Activated CD4-positive, alpha-beta T cell treated with anti-CD3 and anti-CD28 coated beads, Interleukin-2, amount 10 ng/mL, durations not matched to agents 7 days and 5 days (primary cell): ENCODE measurements at regions not wholly inside any gene's neighbourhood (a gene's known extent, or its start where the extent isn't known, plus 50 kb on each side); places are given as distances from the start of the nearest gene placed in this dataset.

Experiments
- CTCF ChIA-PET: fragments of 350-600 bp; sonication (Branson Sonifier 250); formaldehyde crosslinking; loops from one replicate; lab custom pipeline; 2021; ENCODE audit warnings: antibody characterized with exemption; lab: Charles Lee
- POLR2A ChIA-PET: fragments of 350-600 bp; sonication (Branson Sonifier 250); formaldehyde crosslinking; loops from one replicate; lab custom pipeline; 2021; ENCODE audit warnings: antibody characterized with exemption; lab: Charles Lee
- DNase-seq: peaks from one replicate; pipeline ENCODE4 v3.0.0-alpha.2; 2020
- H3K27ac Mint-ChIP-seq: one replicate; pipeline ENCODE4 v1.8.0; 2021; ENCODE audit warnings: mild to moderate bottlenecking, moderate library complexity, mixed read lengths
- H3K27me3 Mint-ChIP-seq: one replicate; pipeline ENCODE4 v1.8.0; 2021; ENCODE audit warnings: mixed read lengths
- H3K36me3 Mint-ChIP-seq: one replicate; pipeline ENCODE4 v1.8.0; 2021; ENCODE audit warnings: low read depth, mixed read lengths
- H3K4me1 Mint-ChIP-seq: one replicate; pipeline ENCODE4 v1.8.0; 2021; ENCODE audit warnings: mixed read lengths
- H3K4me3 Mint-ChIP-seq: one replicate; pipeline ENCODE4 v1.8.0; 2021; ENCODE audit warnings: mild to moderate bottlenecking, moderate library complexity, mixed read lengths
- H3K9me3 Mint-ChIP-seq: one replicate; pipeline ENCODE4 v1.8.0; 2021; ENCODE audit warnings: mixed read lengths

GRCh38 chr1:98355656-98356383, 305.7 kb upstream of the SNX7 start:
- no peaks in the 10 kb centered on the region for H3K4me1 Mint-ChIP-seq
- no peak for DNase-seq
- ChIA-PET POLR2A (no interaction called here), CTCF (no interaction called here)
- no peaks in the 10 kb centered on the region for H3K36me3 Mint-ChIP-seq
- H3K27me3 Mint-ChIP-seq = peaks cover 2% of the 10 kb centered on the region
- no peak overlapping the region for H3K4me3 Mint-ChIP-seq
- H3K9me3 Mint-ChIP-seq = no peaks in the 10 kb centered on the region
- H3K27ac Mint-ChIP-seq = no peak overlapping the region

DNA sequence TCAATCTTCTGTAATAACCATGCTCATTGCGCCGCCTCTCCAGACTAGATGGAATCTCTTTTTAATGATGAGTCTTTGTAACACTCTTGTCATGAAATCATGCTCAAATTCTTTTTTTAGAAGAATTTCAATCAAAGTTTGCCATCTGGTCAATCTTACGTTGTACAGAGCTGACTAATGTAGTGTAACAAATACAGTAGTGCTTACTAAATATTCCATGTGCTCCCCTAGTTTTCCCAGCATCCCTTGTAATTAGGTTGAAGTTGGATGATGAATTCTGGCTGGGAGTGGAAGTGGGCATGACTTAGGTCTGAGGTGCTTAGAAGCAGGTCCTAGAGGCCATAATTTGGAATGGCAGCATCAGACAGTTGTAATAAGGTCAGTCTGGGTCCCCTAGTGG, 309.1 kb upstream of the SNX7 start:
- Mint-ChIP-seq H3K9me3 (no peaks in the 10 kb centered on the region), H3K4me1 (no peaks in the 10 kb centered on the region), H3K36me3 (no peaks in the 10 kb centered on the region), H3K27me3 (peaks cover 6% of the 10 kb centered on the region), H3K27ac (no peak overlapping the region), H3K4me3 (no peak overlapping the region)
- ChIA-PET POLR2A (no interaction called here), CTCF (no interaction called here)
- no peak for DNase-seq

GRCh38 chr1:98351561-98351960, 310.0 kb upstream of the SNX7 start:
- Mint-ChIP-seq H3K9me3 (no peaks in the 10 kb centered on the region), H3K4me1 (no peaks in the 10 kb centered on the region), H3K36me3 (no peaks in the 10 kb centered on the region), H3K27ac (no peak overlapping the region), H3K4me3 (no peak overlapping the region), H3K27me3 (peaks cover 4% of the 10 kb centered on the region)
- ChIA-PET POLR2A (no interaction called here), CTCF (interaction anchor here (0.6 kb wide), 1 partner anchor 25 kb away, joined by 3 read pairs; no protein-coding TSS in a partner anchor)
- no peak for DNase-seq

DNA sequence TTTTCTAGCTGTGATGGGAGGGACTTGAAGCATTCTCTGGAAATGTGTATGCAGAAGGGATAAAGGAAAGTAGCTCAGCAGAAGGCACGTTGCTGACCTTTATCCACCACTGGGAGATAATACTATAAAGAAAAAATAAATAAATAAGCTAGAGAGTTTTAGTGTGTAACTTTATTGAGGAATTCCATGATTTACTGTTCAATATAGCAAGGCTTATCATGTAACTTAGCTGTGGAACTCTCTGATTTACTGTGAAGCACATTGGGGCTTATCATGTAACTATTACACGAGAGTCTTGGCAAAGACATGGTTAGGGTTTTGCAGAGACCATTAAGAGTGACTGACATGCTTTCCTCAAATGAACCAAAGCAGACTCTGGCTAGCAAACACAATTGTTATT, 316.1 kb upstream of the SNX7 start:
- peaks cover 6% of the 10 kb centered on the region for H3K27me3 Mint-ChIP-seq
- no peak overlapping the region for H3K27ac Mint-ChIP-seq
- H3K9me3 Mint-ChIP-seq = no peaks in the 10 kb centered on the region
- no peaks in the 10 kb centered on the region for H3K4me1 Mint-ChIP-seq
- no peaks in the 10 kb centered on the region for H3K36me3 Mint-ChIP-seq
- CTCF ChIA-PET = no interaction called here
- POLR2A ChIA-PET = no interaction called here
- no peak for DNase-seq
- H3K4me3 Mint-ChIP-seq = no peak overlapping the region

GRCh38 chr1:98344731-98345130, 316.8 kb upstream of the SNX7 start:
- no peaks in the 10 kb centered on the region for H3K9me3 Mint-ChIP-seq
- POLR2A ChIA-PET = no interaction called here
- peaks cover 4% of the 10 kb centered on the region for H3K27me3 Mint-ChIP-seq
- H3K27ac Mint-ChIP-seq = no peak overlapping the region
- DNase-seq = no peak
- CTCF ChIA-PET = no interaction called here
- no peak overlapping the region for H3K4me3 Mint-ChIP-seq
- H3K4me1 Mint-ChIP-seq = no peaks in the 10 kb centered on the region
- no peaks in the 10 kb centered on the region for H3K36me3 Mint-ChIP-seq

DNA sequence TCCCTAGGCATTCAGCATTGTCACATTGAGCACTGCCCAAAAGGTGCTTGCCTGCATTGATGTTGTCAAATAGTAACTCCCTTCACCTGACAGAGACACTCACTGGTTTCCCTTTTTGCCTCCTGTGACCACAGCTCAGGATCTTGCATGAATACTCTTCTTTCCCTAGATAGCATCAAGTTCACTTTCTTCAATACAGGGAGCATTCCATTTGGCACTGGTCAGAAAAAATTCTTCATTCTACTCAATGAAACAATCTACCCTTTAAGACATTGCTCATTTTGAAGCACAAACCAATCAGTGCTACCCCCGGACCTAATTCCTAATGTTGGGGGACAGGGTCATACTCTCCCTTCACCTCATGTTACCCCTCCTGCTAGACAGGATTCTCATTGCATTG, 319.0 kb upstream of the SNX7 start:
- ChIA-PET CTCF (no interaction called here), POLR2A (no interaction called here)
- Mint-ChIP-seq H3K27me3 (peaks cover 2% of the 10 kb centered on the region), H3K27ac (no peak overlapping the region), H3K36me3 (no peaks in the 10 kb centered on the region), H3K9me3 (no peaks in the 10 kb centered on the region), H3K4me1 (no peaks in the 10 kb centered on the region), H3K4me3 (no peak overlapping the region)
- no peak for DNase-seq

GRCh38 chr1:98340511-98340910, 321.0 kb upstream of the SNX7 start:
- no peak overlapping the region for H3K4me3 Mint-ChIP-seq
- no peaks in the 10 kb centered on the region for H3K4me1 Mint-ChIP-seq
- no peaks in the 10 kb centered on the region for H3K36me3 Mint-ChIP-seq
- ChIA-PET CTCF (no interaction called here), POLR2A (no interaction called here)
- DNase-seq = no peak
- H3K27me3 Mint-ChIP-seq = peaks cover 2% of the 10 kb centered on the region
- no peaks in the 10 kb centered on the region for H3K9me3 Mint-ChIP-seq
- H3K27ac Mint-ChIP-seq = no peak overlapping the region

DNA sequence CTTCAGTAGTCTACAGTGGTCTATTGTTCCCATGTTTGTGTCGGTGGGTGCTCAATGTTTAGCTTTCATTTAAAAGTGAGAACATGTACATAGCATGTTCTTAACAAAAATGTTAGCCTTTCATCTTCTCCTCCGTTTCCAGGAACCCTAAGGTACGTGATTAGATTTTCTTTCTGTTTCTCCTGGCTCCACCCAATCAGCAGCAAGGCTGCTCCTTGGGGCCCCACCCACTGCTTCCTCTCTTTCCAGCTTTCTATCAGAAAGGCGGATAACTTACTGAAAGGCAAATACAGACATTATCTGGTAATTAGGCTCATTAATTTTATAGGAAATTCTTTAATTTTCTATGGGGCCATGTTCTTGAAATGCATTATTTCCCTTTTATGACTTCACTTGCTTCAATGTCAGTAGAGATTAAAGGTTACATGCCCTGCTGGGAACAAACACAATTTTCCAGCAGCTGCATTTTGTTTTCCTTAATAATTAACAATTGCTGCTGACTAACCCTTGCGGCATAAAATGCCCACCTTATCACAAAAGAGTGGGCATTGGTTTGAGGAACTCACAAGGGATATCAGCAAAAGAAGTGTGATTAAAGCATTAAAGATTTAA, 324.9 kb upstream of the SNX7 start:
- no peak overlapping the region for H3K27ac Mint-ChIP-seq
- H3K27me3 Mint-ChIP-seq = peaks cover 2% of the 10 kb centered on the region
- POLR2A ChIA-PET = no interaction called here
- H3K4me3 Mint-ChIP-seq = no peak overlapping the region
- CTCF ChIA-PET = no interaction called here
- H3K9me3 Mint-ChIP-seq = no peaks in the 10 kb centered on the region
- DNase-seq = no peak
- no peaks in the 10 kb centered on the region for H3K4me1 Mint-ChIP-seq
- no peaks in the 10 kb centered on the region for H3K36me3 Mint-ChIP-seq

GRCh38 chr1:98333936-98334335, 327.6 kb upstream of the SNX7 start:
- no peak overlapping the region for H3K4me3 Mint-ChIP-seq
- ChIA-PET CTCF (no interaction called here), POLR2A (no interaction called here)
- H3K4me1 Mint-ChIP-seq = no peaks in the 10 kb centered on the region
- no peak for DNase-seq
- H3K27ac Mint-ChIP-seq = no peak overlapping the region
- no peaks in the 10 kb centered on the region for H3K36me3 Mint-ChIP-seq
- peaks cover 5% of the 10 kb centered on the region for H3K27me3 Mint-ChIP-seq
- H3K9me3 Mint-ChIP-seq = no peaks in the 10 kb centered on the region

DNA sequence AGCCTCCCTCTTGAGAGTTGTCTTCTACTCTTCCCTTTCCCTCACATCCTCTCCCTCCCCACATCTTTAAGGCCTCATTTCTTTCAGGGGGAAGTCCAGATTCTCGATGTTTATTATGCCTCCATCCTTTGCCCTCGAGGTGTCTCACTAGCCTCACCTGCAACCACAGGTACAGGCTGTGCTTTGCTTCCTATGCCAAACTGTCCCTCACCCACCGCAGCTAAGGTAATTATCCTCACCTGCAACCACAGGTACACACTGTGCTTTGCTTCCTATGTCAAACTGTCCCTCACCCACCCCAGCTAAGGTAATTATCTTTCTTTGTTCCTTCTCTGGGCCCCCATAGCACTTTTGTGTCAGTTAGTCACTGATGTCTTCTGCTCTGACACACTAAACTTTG, 328.1 kb upstream of the SNX7 start:
- no peak overlapping the region for H3K27ac Mint-ChIP-seq
- H3K4me3 Mint-ChIP-seq = no peak overlapping the region
- POLR2A ChIA-PET = no interaction called here
- CTCF ChIA-PET = no interaction called here
- no peak for DNase-seq
- no peaks in the 10 kb centered on the region for H3K36me3 Mint-ChIP-seq
- H3K27me3 Mint-ChIP-seq = peaks cover 5% of the 10 kb centered on the region
- H3K4me1 Mint-ChIP-seq = no peaks in the 10 kb centered on the region
- H3K9me3 Mint-ChIP-seq = no peaks in the 10 kb centered on the region

GRCh38 chr1:98331718-98332311, 329.7 kb upstream of the SNX7 start:
- no peaks in the 10 kb centered on the region for H3K36me3 Mint-ChIP-seq
- no peak overlapping the region for H3K4me3 Mint-ChIP-seq
- POLR2A ChIA-PET = no interaction called here
- no peaks in the 10 kb centered on the region for H3K4me1 Mint-ChIP-seq
- peaks cover 5% of the 10 kb centered on the region for H3K27me3 Mint-ChIP-seq
- DNase-seq = no peak
- H3K27ac Mint-ChIP-seq = no peak overlapping the region
- CTCF ChIA-PET = interaction anchor here (0.6 kb wide), 1 partner anchor 1413 kb away, joined by 3 read pairs; no protein-coding TSS in a partner anchor
- no peaks in the 10 kb centered on the region for H3K9me3 Mint-ChIP-seq

DNA sequence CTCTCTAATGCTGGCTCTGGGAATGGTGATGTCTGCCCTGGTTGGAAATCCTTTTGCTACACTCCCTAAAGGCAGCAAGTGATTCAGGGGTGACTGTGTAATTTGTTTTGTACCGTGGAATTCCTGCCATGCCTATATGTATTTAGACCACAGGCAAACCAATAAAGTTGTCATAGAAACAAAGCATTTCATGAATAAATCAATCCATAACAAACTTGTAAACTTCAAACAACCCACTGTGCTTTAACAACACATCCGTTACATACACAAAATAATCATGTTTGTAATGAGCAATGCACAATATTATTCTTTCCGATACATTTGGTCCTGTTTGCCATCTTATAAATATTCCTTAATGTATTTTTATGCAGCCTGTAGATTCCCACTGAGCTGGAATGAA, 330.3 kb upstream of the SNX7 start:
- no peaks in the 10 kb centered on the region for H3K9me3 Mint-ChIP-seq
- ChIA-PET CTCF (no interaction called here), POLR2A (no interaction called here)
- peaks cover 5% of the 10 kb centered on the region for H3K27me3 Mint-ChIP-seq
- H3K36me3 Mint-ChIP-seq = no peaks in the 10 kb centered on the region
- H3K27ac Mint-ChIP-seq = no peak overlapping the region
- no peak for DNase-seq
- H3K4me1 Mint-ChIP-seq = no peaks in the 10 kb centered on the region
- no peak overlapping the region for H3K4me3 Mint-ChIP-seq

- no peak overlapping the region for H3K4me3 Mint-ChIP-seq
- CTCF ChIA-PET = no interaction called here
Measured at GRCh38 chr1:98330224-98330623, 331.3 kb upstream of the SNX7 start.

More at GRCh38 chr1:98330224-98330623, 331.3 kb upstream of the SNX7 start:
- POLR2A ChIA-PET = no interaction called here
- DNase-seq = no peak
- no peak overlapping the region for H3K27ac Mint-ChIP-seq
- no peaks in the 10 kb centered on the region for H3K9me3 Mint-ChIP-seq
- no peaks in the 10 kb centered on the region for H3K36me3 Mint-ChIP-seq
- peaks cover 6% of the 10 kb centered on the region for H3K27me3 Mint-ChIP-seq
- no peaks in the 10 kb centered on the region for H3K4me1 Mint-ChIP-seq
